ENCODE measurements at regions not wholly inside any gene's neighbourhood (a gene's known extent, or its start where the extent isn't known, plus 50 kb on each side); places are given as distances from the start of the nearest gene placed in this dataset.
"Not testable (repeated sequence)": the region's sequence is repeated elsewhere in the genome, so short reads cannot be mapped to it uniquely, and the experiment has no call there.

DNA sequence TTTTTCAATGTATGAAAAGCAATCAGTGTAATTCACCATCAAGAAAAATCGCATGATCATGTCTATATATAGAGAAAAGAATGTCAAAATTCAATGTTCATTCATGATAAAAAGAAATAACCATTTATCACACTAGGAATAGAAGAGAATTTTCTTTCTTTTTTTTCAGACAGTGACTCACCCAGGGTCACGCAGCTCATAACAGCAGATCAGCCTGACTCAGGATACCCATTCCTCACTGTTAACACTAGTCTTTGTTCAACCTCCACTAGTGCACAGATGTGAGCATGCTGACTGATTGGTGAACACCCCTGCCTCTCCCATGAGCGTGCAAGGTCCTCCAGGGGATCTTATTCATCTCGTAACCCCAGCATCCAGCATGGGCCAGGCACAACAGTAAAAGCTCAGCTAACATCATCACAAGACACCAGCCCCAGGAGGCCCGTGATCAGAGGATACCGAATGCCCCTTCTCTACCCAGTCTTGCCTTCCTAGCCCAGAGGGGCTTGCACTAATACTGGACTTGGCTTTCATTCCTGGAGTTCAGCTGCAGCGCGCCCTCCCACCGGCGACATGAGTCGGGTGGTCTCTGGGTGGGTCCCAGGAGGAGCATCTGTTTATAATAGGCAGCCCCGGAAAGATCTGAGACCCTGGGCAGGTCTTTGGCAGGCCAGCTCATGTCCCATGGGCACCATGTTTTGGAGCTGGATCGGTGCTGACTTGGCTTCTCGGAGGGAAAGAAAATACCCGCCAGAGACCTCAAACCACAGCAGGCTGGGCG, 539.5 kb upstream of the SLC10A2 start:
- no peaks in the 10 kb centered on the region for H3K27me3 ChIP-seq (ENCODE audit: insufficient read depth)
- Mint-ChIP-seq H3K4me3 (no peak overlapping the region), H3K9me3 (no peaks in the 10 kb centered on the region), H3K4me1 (peaks cover 5% of the 10 kb centered on the region; the same call in 2 of the 3 replicates), H3K27ac (no peak overlapping the region), H3K36me3 (ENCODE audit: low read depth) (no peaks in the 10 kb centered on the region), H3K27me3 (ENCODE audit: insufficient read depth, low read depth, poor library complexity) (no peaks in the 10 kb centered on the region)
- H3K4me2 ChIP-seq = no peak overlapping the region
- H3F3A ChIP-seq (replicated peaks; ENCODE audit: low read depth) = no peaks in the 10 kb centered on the region
- no peaks in the 10 kb centered on the region for H4K20me1 ChIP-seq (replicated peaks; ENCODE audit: insufficient read depth)
- no peak for ATAC-seq
- no peak overlapping the region for H2AFZ ChIP-seq
- no peaks in the 10 kb centered on the region for H3K36me3 ChIP-seq (ENCODE audit: insufficient read depth)
- no peak for DNase-seq (ENCODE audit: low spot score)
- no peak for TF ChIP-seq NANOG (IDR thresholded peaks at IDR 0.05; ENCODE audit: borderline replicate concordance)
- no peak for TF ChIP-seq STAT1 (IDR thresholded peaks at IDR 0.05; ENCODE audit: unreplicated experiment)
- TF ChIP-seq, protein P1, sequence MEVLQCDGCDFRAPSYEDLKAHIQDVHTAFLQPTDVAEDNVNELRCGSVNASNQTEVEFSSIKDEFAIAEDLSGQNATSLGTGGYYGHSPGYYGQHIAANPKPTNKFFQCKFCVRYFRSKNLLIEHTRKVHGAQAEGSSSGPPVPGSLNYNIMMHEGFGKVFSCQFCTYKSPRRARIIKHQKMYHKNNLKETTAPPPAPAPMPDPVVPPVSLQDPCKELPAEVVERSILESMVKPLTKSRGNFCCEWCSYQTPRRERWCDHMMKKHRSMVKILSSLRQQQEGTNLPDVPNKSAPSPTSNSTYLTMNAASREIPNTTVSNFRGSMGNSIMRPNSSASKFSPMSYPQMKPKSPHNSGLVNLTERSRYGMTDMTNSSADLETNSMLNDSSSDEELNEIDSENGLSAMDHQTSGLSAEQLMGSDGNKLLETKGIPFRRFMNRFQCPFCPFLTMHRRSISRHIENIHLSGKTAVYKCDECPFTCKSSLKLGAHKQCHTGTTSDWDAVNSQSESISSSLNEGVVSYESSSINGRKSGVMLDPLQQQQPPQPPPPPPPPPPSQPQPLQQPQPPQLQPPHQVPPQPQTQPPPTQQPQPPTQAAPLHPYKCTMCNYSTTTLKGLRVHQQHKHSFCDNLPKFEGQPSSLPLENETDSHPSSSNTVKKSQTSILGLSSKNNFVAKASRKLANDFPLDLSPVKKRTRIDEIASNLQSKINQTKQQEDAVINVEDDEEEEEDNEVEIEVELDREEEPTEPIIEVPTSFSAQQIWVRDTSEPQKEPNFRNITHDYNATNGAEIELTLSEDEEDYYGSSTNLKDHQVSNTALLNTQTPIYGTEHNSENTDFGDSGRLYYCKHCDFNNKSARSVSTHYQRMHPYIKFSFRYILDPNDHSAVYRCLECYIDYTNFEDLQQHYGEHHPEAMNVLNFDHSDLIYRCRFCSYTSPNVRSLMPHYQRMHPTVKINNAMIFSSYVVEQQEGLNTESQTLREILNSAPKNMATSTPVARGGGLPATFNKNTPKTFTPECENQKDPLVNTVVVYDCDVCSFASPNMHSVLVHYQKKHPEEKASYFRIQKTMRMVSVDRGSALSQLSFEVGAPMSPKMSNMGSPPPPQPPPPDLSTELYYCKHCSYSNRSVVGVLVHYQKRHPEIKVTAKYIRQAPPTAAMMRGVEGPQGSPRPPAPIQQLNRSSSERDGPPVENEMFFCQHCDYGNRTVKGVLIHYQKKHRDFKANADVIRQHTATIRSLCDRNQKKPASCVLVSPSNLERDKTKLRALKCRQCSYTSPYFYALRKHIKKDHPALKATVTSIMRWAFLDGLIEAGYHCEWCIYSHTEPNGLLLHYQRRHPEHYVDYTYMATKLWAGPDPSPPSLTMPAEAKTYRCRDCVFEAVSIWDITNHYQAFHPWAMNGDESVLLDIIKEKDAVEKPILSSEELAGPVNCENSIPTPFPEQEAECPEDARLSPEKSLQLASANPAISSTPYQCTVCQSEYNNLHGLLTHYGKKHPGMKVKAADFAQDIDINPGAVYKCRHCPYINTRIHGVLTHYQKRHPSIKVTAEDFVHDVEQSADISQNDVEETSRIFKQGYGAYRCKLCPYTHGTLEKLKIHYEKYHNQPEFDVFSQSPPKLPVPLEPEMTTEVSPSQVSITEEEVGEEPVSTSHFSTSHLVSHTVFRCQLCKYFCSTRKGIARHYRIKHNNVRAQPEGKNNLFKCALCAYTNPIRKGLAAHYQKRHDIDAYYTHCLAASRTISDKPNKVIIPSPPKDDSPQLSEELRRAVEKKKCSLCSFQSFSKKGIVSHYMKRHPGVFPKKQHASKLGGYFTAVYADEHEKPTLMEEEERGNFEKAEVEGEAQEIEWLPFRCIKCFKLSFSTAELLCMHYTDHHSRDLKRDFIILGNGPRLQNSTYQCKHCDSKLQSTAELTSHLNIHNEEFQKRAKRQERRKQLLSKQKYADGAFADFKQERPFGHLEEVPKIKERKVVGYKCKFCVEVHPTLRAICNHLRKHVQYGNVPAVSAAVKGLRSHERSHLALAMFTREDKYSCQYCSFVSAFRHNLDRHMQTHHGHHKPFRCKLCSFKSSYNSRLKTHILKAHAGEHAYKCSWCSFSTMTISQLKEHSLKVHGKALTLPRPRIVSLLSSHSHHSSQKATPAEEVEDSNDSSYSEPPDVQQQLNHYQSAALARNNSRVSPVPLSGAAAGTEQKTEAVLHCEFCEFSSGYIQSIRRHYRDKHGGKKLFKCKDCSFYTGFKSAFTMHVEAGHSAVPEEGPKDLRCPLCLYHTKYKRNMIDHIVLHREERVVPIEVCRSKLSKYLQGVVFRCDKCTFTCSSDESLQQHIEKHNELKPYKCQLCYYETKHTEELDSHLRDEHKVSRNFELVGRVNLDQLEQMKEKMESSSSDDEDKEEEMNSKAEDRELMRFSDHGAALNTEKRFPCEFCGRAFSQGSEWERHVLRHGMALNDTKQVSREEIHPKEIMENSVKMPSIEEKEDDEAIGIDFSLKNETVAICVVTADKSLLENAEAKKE (CRISPR knock-in tag; IDR thresholded peaks at IDR 0.05) = no peak
- TF ChIP-seq, protein P2, sequence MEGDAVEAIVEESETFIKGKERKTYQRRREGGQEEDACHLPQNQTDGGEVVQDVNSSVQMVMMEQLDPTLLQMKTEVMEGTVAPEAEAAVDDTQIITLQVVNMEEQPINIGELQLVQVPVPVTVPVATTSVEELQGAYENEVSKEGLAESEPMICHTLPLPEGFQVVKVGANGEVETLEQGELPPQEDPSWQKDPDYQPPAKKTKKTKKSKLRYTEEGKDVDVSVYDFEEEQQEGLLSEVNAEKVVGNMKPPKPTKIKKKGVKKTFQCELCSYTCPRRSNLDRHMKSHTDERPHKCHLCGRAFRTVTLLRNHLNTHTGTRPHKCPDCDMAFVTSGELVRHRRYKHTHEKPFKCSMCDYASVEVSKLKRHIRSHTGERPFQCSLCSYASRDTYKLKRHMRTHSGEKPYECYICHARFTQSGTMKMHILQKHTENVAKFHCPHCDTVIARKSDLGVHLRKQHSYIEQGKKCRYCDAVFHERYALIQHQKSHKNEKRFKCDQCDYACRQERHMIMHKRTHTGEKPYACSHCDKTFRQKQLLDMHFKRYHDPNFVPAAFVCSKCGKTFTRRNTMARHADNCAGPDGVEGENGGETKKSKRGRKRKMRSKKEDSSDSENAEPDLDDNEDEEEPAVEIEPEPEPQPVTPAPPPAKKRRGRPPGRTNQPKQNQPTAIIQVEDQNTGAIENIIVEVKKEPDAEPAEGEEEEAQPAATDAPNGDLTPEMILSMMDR (conservative IDR thresholded peaks at IDR 0.05; ENCODE audit: low read depth in 2 of 2) = no peak
- no peak for TF ChIP-seq ZNF331 (CRISPR knock-in tag; IDR thresholded peaks at IDR 0.05; ENCODE audit: low read depth)
- TF ChIP-seq, protein P3, sequence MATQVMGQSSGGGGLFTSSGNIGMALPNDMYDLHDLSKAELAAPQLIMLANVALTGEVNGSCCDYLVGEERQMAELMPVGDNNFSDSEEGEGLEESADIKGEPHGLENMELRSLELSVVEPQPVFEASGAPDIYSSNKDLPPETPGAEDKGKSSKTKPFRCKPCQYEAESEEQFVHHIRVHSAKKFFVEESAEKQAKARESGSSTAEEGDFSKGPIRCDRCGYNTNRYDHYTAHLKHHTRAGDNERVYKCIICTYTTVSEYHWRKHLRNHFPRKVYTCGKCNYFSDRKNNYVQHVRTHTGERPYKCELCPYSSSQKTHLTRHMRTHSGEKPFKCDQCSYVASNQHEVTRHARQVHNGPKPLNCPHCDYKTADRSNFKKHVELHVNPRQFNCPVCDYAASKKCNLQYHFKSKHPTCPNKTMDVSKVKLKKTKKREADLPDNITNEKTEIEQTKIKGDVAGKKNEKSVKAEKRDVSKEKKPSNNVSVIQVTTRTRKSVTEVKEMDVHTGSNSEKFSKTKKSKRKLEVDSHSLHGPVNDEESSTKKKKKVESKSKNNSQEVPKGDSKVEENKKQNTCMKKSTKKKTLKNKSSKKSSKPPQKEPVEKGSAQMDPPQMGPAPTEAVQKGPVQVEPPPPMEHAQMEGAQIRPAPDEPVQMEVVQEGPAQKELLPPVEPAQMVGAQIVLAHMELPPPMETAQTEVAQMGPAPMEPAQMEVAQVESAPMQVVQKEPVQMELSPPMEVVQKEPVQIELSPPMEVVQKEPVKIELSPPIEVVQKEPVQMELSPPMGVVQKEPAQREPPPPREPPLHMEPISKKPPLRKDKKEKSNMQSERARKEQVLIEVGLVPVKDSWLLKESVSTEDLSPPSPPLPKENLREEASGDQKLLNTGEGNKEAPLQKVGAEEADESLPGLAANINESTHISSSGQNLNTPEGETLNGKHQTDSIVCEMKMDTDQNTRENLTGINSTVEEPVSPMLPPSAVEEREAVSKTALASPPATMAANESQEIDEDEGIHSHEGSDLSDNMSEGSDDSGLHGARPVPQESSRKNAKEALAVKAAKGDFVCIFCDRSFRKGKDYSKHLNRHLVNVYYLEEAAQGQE (IDR thresholded peaks at IDR 0.05; ENCODE audit: unreplicated experiment) = no peak
- TF ChIP-seq EZH2 (IDR thresholded peaks at IDR 0.05; ENCODE audit: low read depth, unreplicated experiment) = no peak
- no peak for TF ChIP-seq POLR2AphosphoS5 (IDR thresholded peaks at IDR 0.05; ENCODE audit: low read depth)
- H3K27ac ChIP-seq (ENCODE audit: low read depth) = no peak overlapping the region
- H3K4me1 ChIP-seq (ENCODE audit: insufficient read depth) = 0 out of 2 replicates have a peak, but pooled peaks cover 1% of the 10 kb centered on the region
- no peaks in the 10 kb centered on the region for H3K9me2 ChIP-seq (ENCODE audit: insufficient read depth)
- H3K4me3 ChIP-seq = no peak overlapping the region
- H3K79me2 ChIP-seq (replicated peaks; ENCODE audit: insufficient read depth) = no peaks in the 10 kb centered on the region

DNA sequence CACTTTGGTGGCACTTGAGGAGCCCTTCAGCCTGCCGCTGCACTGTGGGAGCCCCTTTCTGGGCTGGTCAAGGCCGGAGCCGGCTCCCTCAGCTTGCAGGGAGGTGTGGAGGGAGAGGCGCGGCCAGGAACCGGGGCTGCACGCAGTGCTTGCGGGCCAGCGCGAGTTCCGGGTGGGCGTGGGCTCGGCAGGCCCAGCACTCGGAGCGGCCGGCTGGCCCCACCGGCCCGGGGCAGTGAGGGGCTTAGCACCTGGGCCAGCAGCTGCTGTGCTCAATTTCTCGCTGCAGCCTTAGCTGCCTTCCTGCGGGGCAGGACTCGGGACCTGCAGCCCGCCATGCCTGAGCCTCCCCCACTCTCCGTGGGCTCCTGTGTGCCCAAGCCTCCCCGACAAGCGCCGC, 533.7 kb upstream of the SLC10A2 start:
- not testable (repeated sequence) for H3K4me3 ChIP-seq; H3K79me2 ChIP-seq (replicated peaks; ENCODE audit: insufficient read depth); DNase-seq (ENCODE audit: low spot score); H3K4me1 ChIP-seq (ENCODE audit: insufficient read depth); H3K4me3 Mint-ChIP-seq; H3K27me3 Mint-ChIP-seq (ENCODE audit: insufficient read depth, low read depth, poor library complexity); ATAC-seq; H3K9me2 ChIP-seq (ENCODE audit: insufficient read depth); H3K4me2 ChIP-seq; H3K27ac Mint-ChIP-seq; H3F3A ChIP-seq (replicated peaks; ENCODE audit: low read depth); H3K9me3 Mint-ChIP-seq; H3K4me1 Mint-ChIP-seq; H3K27me3 ChIP-seq (ENCODE audit: insufficient read depth); H3K27ac ChIP-seq (ENCODE audit: low read depth); H3K36me3 Mint-ChIP-seq (ENCODE audit: low read depth); H2AFZ ChIP-seq; H3K36me3 ChIP-seq (ENCODE audit: insufficient read depth); H4K20me1 ChIP-seq (replicated peaks; ENCODE audit: insufficient read depth)

Measured in GM23338 (cell line).